HG03103 (cell line): ENCODE measurements at regions not wholly inside any gene's neighbourhood (a gene's known extent, or its start where the extent isn't known, plus 50 kb on each side); places are given as distances from the start of the nearest gene placed in this dataset.
"Not testable (repeated sequence)": the region's sequence is repeated elsewhere in the genome, so short reads cannot be mapped to it uniquely, and the experiment has no call there.

ENCODE experiments used
- ATAC-seq: cut with Tn5 transposase; IDR thresholded peaks from one replicate; pipeline ENCODE4 v1.9.1; 2021; ENCODE audit warnings: low read depth; ENCODE audit not compliant: unreplicated experiment

DNA sequence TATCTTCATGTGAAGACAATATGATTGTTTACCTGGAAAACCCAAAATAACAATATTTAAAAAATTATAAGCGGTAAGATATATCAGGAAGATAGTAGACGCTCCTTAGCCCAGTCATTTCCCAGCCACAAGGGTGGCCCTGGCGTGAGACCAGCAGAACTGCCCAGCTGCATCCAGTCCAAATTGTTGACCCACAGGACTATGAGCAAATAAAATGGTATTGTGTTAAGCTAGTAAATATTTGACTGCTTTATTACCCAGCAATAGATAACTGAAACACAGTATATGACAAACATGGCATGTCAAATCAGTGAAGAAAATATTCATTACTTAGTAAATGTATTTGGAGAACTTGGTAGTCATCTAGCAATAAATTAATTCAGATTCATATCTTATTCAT lies 294.3 kb upstream of the SPAG17 start:
- no peak for ATAC-seq

- ATAC-seq, result no peak
These were observed 288.8 kb upstream of the SPAG17 start for GRCh38 chr1:118473825-118474224.

- not testable (repeated sequence) for ATAC-seq
These were observed 279.4 kb upstream of the SPAG17 start for GRCh38 chr1:118464460-118464859.

- ATAC-seq, result no peak
These were observed 276.1 kb upstream of the SPAG17 start for GRCh38 chr1:118461154-118461553.

- ATAC-seq, result no peak
These were observed 274.8 kb upstream of the SPAG17 start for GRCh38 chr1:118459871-118460270.

GRCh38 chr1:118453856-118454255 lies 268.8 kb upstream of the SPAG17 start:
- not testable (repeated sequence) for ATAC-seq

- ATAC-seq, result no peak
These were observed 260.1 kb upstream of the SPAG17 start for GRCh38 chr1:118445156-118445555.

GRCh38 chr1:118442214-118442613 lies 257.2 kb upstream of the SPAG17 start:
- ATAC-seq, result no peak

GRCh38 chr1:118437664-118438063 lies 252.6 kb upstream of the SPAG17 start:
- no peak for ATAC-seq

GRCh38 chr1:118429856-118430255 lies 244.8 kb upstream of the SPAG17 start:
- no peak for ATAC-seq

DNA sequence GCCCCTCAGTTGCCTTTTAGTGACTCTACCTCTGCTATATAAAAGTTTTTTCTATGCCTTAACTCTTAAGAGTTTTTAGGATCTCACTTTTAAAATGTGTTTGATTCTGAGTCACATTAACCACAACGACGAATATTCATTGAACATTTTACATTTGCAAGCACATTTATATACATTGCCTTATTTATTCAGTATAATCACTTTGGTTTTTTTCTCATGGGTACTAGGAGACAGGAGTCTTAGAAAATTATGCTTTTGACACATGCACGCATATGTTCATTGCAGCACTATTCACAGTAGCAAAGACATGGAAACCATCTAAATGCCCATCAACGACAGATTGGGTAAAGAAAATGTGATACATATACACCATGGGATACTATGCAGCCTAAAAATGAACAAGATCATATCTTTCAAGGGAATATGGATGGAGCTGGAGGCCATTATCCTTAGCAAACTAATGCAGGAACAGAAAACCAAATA lies 236.9 kb upstream of the SPAG17 start:
- ATAC-seq, result no peak

- no peak for ATAC-seq
These were observed 219.0 kb upstream of the SPAG17 start for GRCh38 chr1:118404024-118404423.

GRCh38 chr1:118397496-118397859 lies 212.4 kb upstream of the SPAG17 start:
- ATAC-seq, result no peak

- no peak for ATAC-seq
These were observed 211.9 kb upstream of the SPAG17 start for GRCh38 chr1:118396829-118397495.

GRCh38 chr1:118396279-118396678 lies 211.3 kb upstream of the SPAG17 start:
- ATAC-seq, result no peak

- ATAC-seq, result no peak
These were observed 210.5 kb upstream of the SPAG17 start for GRCh38 chr1:118395430-118395991.

DNA sequence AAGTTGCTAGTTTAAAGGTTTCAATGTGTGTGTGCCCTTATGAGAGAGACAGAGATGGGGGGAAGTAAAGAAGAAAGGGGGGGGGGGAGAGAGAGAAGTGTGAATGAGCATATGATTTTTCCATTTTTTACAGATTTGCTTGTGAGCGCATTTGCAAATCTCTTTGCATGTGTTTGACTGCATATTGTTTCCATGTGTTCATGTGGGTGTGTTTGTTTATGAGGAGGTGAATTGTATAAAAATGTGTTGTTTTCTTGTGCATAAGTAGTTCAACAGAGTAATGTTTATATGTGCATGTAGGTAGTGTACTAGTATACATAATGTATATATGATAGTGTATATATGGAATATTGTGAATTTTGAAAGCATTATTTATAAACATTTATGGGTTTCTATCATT lies 205.9 kb upstream of the SPAG17 start:
- ATAC-seq, result no peak

DNA sequence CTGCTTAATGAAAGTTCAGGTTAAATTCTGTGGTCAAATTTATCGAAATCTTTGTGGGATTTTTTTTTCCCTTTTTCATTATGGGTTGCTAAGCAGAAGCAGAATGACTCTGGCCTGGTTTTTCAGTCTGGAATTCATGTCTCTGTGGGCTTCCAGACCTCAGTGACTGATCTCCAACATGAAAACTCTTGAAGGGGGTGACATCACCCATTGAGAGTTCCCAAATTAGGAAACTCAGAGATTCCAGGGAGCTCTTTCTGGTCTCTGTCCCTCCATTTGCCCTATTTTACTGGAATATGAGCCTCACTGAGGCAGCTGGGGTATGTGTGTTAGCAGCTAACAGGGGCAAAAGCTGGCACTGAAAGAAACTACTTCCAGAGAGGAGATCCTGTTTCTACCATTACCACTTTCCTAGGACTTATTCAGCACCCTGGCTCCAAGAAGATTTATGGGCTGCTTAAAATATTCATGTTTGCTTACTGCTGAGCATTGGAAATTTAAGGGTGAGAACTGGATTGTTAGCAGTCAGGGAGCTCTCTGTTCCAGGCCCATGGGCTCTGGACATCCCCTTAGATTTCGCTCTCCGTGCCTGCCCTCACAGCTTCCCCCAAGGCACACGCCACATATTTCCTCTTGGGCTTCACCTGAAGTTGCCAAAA lies 203.4 kb upstream of the SPAG17 start:
- ATAC-seq, result no peak

DNA sequence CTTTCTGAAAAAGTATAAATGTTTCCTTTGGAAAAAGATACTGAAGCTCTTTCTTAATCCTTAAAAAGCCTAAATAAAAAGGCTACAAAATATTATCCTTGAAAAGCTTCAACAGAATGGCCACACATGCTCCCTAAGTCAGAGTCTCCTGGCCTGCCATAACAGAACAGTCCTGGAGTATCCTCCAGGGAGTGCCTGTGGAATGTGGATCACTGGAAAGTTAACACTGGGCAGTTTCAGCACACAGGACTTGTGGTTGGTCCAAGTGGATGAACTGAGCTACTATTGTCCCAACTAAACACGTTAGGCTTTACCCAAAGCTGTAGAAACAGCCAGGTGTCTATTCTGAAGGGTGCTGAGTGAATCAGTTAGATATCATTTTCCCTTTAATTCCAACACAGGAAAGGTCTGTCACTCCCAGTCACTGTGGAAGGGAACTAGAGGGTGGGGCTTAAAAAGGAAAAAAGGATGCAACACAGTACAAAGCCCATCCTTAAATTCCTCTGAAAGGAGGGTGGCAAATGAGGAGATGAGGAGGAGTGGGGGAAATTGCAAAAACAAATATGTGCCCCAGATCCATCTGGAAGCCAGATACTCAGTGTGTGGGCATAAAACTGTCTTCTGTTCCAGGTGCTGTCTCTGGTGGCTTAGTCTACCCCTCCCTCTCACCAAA lies 196.3 kb upstream of the SPAG17 start:
- no peak for ATAC-seq

- not testable (repeated sequence) for ATAC-seq
These were observed 192.2 kb upstream of the SPAG17 start for GRCh38 chr1:118377183-118377582.

DNA sequence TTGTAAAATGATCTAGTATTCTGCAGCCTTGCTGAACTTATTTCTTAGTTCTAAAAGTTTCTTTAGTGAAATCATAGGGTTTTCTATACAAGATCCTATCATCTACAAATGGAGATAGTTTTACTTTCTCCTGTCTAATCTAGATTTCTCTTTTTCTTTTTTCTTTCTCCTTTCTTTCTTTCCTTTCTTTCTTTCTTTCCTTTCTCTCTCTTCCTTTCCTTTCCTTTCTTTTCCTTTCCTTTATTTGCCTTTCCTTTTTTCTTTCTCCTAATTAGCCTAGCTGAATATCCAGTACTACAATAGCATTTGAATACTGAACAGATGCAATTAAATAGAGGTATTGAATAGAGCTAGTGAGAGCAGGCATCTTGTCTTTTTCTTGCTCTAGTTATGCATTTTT lies 186.6 kb upstream of the SPAG17 start:
- ATAC-seq, result no peak
